Mucosa of descending colon (tissue), 3 donors: ENCODE measurements at regions not wholly inside any gene's neighbourhood (a gene's known extent, or its start where the extent isn't known, plus 50 kb on each side); places are given as distances from the start of the nearest gene placed in this dataset.
A peak's percentile ranks its signal among the peaks of the same experiment; 100 is the strongest.

Experiments
- ATAC-seq: fragments of 200-7000 bp; cut with Tn5 transposase; one replicate; pipeline ENCODE4 v1.9.1; 2020; ENCODE audit warnings: mild to moderate bottlenecking, moderate library complexity
- DNase-seq, 3 donors: peaks; one replicate each; pipeline ENCODE4 v3.0.0-alpha.2; 2020
- H3K36me3 ChIP-seq: fragments of 200-600 bp; one replicate; pipeline ENCODE4 v1.8.0; 2021; ENCODE audit warnings: low read depth, mild to moderate bottlenecking
- H3K4me1 ChIP-seq: fragments of 200-600 bp; one replicate; pipeline ENCODE4 v1.8.0; 2021; ENCODE audit warnings: low read depth, mild to moderate bottlenecking
- H3K4me3 ChIP-seq: fragments of 200-600 bp; one replicate; pipeline ENCODE4 v1.8.0; 2021; ENCODE audit warnings: mild to moderate bottlenecking
- H3K9me3 ChIP-seq: fragments of 200-600 bp; one replicate; pipeline ENCODE4 v1.8.0; 2021; ENCODE audit warnings: mild to moderate bottlenecking
- CTCF ChIP-seq: fragments of 200-600 bp; IDR thresholded peaks from one replicate; pipeline ENCODE4 v1.8.0; 2022; ENCODE audit warnings: antibody characterized with exemption, mild to moderate bottlenecking
- intact Hi-C, 2 donors: fragments of 100-400 bp; cut with DNase I in 1 of 2; cut with micrococcal nuclease in 1 of 2; formaldehyde crosslinking; loops; one replicate each; pipeline versions ENCODE4 v1.11.0 to v1.11.1; 2022; cut with DNase I, micrococcal nuclease
- donor health status: DM: no; HTN: no; CAD: no; lungs with moderate emphysema.
- donor health status: DM: no; HTN: no; CAD: no.
- donor health status: DM: no; HTN: yes; CAD: no.

- Histone ChIP-seq H3K4me3 (no peak overlapping the region), H3K4me1 (no peaks in the 10 kb centered on the region), H3K36me3 (no peaks in the 10 kb centered on the region), H3K9me3 (no peaks in the 10 kb centered on the region)
- intact Hi-C loops: no loop called here
- TF ChIP-seq CTCF: no peak
- DNase-seq (no peak), ATAC-seq (no peak)
These were observed 227.3 kb upstream of the PDE10A start for GRCh38 chr6:165890404-165890735.

GRCh38 chr6:165889636-165890403 lies 226.8 kb upstream of the PDE10A start:
- Histone ChIP-seq H3K9me3 (no peaks in the 10 kb centered on the region), H3K4me1 (no peaks in the 10 kb centered on the region), H3K36me3 (no peaks in the 10 kb centered on the region), H3K4me3 (no peak overlapping the region)
- ATAC-seq: peak; percentile 22
- intact Hi-C loops: loop anchor here in 1 of 2 donors (5.0 kb wide), 1 partner anchor 212 kb away; no protein-coding TSS in a partner anchor
- peak in 1 of 3 donors; percentile 16 for DNase-seq
- TF ChIP-seq CTCF: no peak

- H3K36me3 ChIP-seq: no peaks in the 10 kb centered on the region
- no peak for DNase-seq
- H3K4me3 ChIP-seq: no peak overlapping the region
- no peak for ATAC-seq
- no peaks in the 10 kb centered on the region for H3K9me3 ChIP-seq
- H3K4me1 ChIP-seq: no peaks in the 10 kb centered on the region
- TF ChIP-seq CTCF: no peak
- intact Hi-C loops: loop anchor here in 1 of 2 donors (5.0 kb wide), 1 partner anchor 216 kb away; no protein-coding TSS in a partner anchor
These were observed 223.1 kb upstream of the PDE10A start for GRCh38 chr6:165886169-165886568.

GRCh38 chr6:165884813-165885765 lies 222.0 kb upstream of the PDE10A start:
- ATAC-seq: peak; percentile 93
- no peaks in the 10 kb centered on the region for H3K36me3 ChIP-seq
- DNase-seq: peak in 2 of 3 donors; percentile 82 to 88
- intact Hi-C loops: loop anchor here (2.0 to 5.0 kb wide), 2 partner anchors 217 to 222 kb away; no protein-coding TSS in a partner anchor
- TF ChIP-seq CTCF: peak; percentile 81
- no peak overlapping the region for H3K4me3 ChIP-seq
- H3K4me1 ChIP-seq: no peaks in the 10 kb centered on the region
- H3K9me3 ChIP-seq: no peaks in the 10 kb centered on the region

- H3K9me3 ChIP-seq: no peaks in the 10 kb centered on the region
- ATAC-seq (no peak), DNase-seq (no peak)
- intact Hi-C loops: loop anchor here in 1 of 2 donors (2.0 kb wide), 1 partner anchor 223 kb away; no protein-coding TSS in a partner anchor
- H3K36me3 ChIP-seq: no peaks in the 10 kb centered on the region
- H3K4me3 ChIP-seq: no peak overlapping the region
- H3K4me1 ChIP-seq: no peaks in the 10 kb centered on the region
- TF ChIP-seq CTCF: no peak
These were observed 221.0 kb upstream of the PDE10A start for GRCh38 chr6:165883851-165884640.
